Dermis microvascular lymphatic vessel endothelial cell (primary cell): ENCODE measurements at regions not wholly inside any gene's neighbourhood (a gene's known extent, or its start where the extent isn't known, plus 50 kb on each side); places are given as distances from the start of the nearest gene placed in this dataset.
"Not testable (repeated sequence)": the region's sequence is repeated elsewhere in the genome, so short reads cannot be mapped to it uniquely, and the experiment has no call there.

Experiments used
- DNase-seq, 2 donors: peaks; one replicate each; pipeline versions ENCODE4 v3.0.0 to v3.0.0-alpha.2; 2010; ENCODE audit warnings: low read depth in 2 of 2

GRCh38 chr17:62322313-62322712 lies 58.0 kb upstream of the EFCAB3 start:
- no peak for DNase-seq

GRCh38 chr17:62321451-62321850 lies 58.9 kb upstream of the EFCAB3 start:
- DNase-seq: no peak

- DNase-seq: no peak
Observed at GRCh38 chr17:62319846-62320245, 60.5 kb upstream of the EFCAB3 start.

GRCh38 chr17:62309396-62309795 lies 71.0 kb upstream of the EFCAB3 start:
- DNase-seq: no peak

- DNase-seq: no peak
Observed at GRCh38 chr17:62307196-62307595, 73.2 kb upstream of the EFCAB3 start.

GRCh38 chr17:62303476-62303875 lies 76.9 kb upstream of the EFCAB3 start:
- no peak for DNase-seq

GRCh38 chr17:62300697-62301096 lies 79.7 kb upstream of the EFCAB3 start:
- DNase-seq: no peak

GRCh38 chr17:62275290-62275689 lies 105.1 kb upstream of the EFCAB3 start:
- not testable (repeated sequence) for DNase-seq

- DNase-seq: not testable (repeated sequence)
Observed at GRCh38 chr17:62268361-62268760, 112.0 kb upstream of the EFCAB3 start.

GRCh38 chr17:62264974-62265373 lies 115.4 kb upstream of the EFCAB3 start:
- DNase-seq: not testable (repeated sequence)

GRCh38 chr17:62255791-62256190 lies 124.6 kb upstream of the EFCAB3 start:
- not testable (repeated sequence) for DNase-seq

- DNase-seq: not testable (repeated sequence)
Observed at GRCh38 chr17:62242076-62242475, 138.3 kb upstream of the EFCAB3 start.

- not testable (repeated sequence) for DNase-seq
Observed at GRCh38 chr17:62239569-62239968, 140.8 kb upstream of the EFCAB3 start.

- DNase-seq: not testable (repeated sequence)
Observed at GRCh38 chr17:62238551-62239338, 141.6 kb upstream of the EFCAB3 start.

GRCh38 chr17:62233822-62234481 lies 146.4 kb upstream of the EFCAB3 start:
- DNase-seq: not testable (repeated sequence)

- not testable (repeated sequence) for DNase-seq
Observed at GRCh38 chr17:62231293-62231692, 149.1 kb upstream of the EFCAB3 start.

- peak in 1 of 2 donors; percentile 4 for DNase-seq
Observed at GRCh38 chr17:62226610-62227240, 153.6 kb upstream of the EFCAB3 start.

GRCh38 chr17:62223585-62223984 lies 156.8 kb upstream of the EFCAB3 start:
- DNase-seq: not testable (repeated sequence)

- no peak for DNase-seq
Observed at GRCh38 chr17:62219221-62219899, 154.3 kb upstream of the MED13 start.

GRCh38 chr17:62216847-62217246 lies 151.8 kb upstream of the MED13 start:
- DNase-seq: no peak

- not testable (repeated sequence) for DNase-seq
Observed at GRCh38 chr17:62215891-62216290, 150.8 kb upstream of the MED13 start.

- peak in 1 of 2 donors; percentile 41 for DNase-seq
Observed at GRCh38 chr17:62206550-62206949, 141.5 kb upstream of the MED13 start.
